Ecto neural progenitor cell (in vitro differentiated cells): ENCODE measurements at regions not wholly inside any gene's neighbourhood (a gene's known extent, or its start where the extent isn't known, plus 50 kb on each side); places are given as distances from the start of the nearest gene placed in this dataset.

Experiments used
- DNase-seq: peaks from one replicate; pipeline ENCODE4 v3.0.0-alpha.2; 2018; ENCODE audit warnings: low spot score

- no peak for DNase-seq
Observed at GRCh38 chr9:130782886-130783530, 52.0 kb upstream of the ABL1 start.

GRCh38 chr9:130785053-130785452, 50.0 kb upstream of the ABL1 start:
- no peak for DNase-seq
